Upper lobe of left lung (tissue), 4 donors: ENCODE measurements at regions not wholly inside any gene's neighbourhood (a gene's known extent, or its start where the extent isn't known, plus 50 kb on each side); places are given as distances from the start of the nearest gene placed in this dataset.

ENCODE experiments used
- CTCF ChIP-seq, 6 experiments: fragments of 450-650 bp in 4 of 6; fragments of 200-600 bp in 2 of 6; sonication (generic) in 2 of 6; IDR thresholded peaks; one replicate each; pipeline ENCODE4 v1.5.1; 2016 to 2019; ENCODE audit warnings: antibody characterized with exemption in 6 of 6
- EP300 ChIP-seq, 4 donors: sonication (generic); formaldehyde crosslinking; IDR thresholded peaks; one replicate each; pipeline ENCODE4 v1.5.1; 2017; ENCODE audit warnings: antibody characterized with exemption in 4 of 4, control low read depth in 2 of 4
- POLR2A ChIP-seq, 4 donors: fragments of 450-650 bp; IDR thresholded peaks; one replicate each; pipeline ENCODE4 v1.5.1; 2016 to 2017; ENCODE audit warnings: antibody characterized with exemption in 4 of 4, mild to moderate bottlenecking in 2 of 4

DNA sequence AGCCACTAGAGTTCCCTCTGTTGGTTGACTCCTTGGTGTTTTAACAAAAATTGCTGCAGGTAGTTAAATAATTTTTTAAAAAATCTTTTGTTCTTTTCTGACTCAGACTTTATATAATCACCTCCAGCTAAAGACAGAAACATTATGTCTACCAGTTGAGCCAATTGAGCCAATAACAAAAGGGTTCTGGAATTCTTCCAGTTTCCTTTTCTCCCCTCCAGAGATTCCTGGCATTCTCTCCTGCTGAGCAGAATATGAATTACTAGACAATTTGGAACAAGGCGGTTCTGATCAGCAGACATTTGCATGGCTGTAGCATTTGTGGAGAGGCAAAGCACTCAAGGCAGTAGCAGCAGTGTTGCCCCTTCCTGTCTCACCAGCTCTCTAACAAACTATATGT, 144.0 kb upstream of the SLC35B3 start:
- no peak for TF ChIP-seq CTCF (IDR thresholded peaks at IDR 0.05)
- TF ChIP-seq POLR2A (IDR thresholded peaks at IDR 0.05) = no peak
- no peak for TF ChIP-seq EP300 (IDR thresholded peaks at IDR 0.05)
